Hindlimb muscle (tissue), 1 donor: ENCODE measurements at regions not wholly inside any gene's neighbourhood (a gene's known extent, or its start where the extent isn't known, plus 50 kb on each side); places are given as distances from the start of the nearest gene placed in this dataset.
A peak's percentile ranks its signal among the peaks of the same experiment; 100 is the strongest.
"Not testable (repeated sequence)": the region's sequence is repeated elsewhere in the genome, so short reads cannot be mapped to it uniquely, and the experiment has no call there.

ENCODE experiments used
- DNase-seq: peaks from one replicate; pipeline ENCODE4 v3.0.0-alpha.2; 2013

DNA sequence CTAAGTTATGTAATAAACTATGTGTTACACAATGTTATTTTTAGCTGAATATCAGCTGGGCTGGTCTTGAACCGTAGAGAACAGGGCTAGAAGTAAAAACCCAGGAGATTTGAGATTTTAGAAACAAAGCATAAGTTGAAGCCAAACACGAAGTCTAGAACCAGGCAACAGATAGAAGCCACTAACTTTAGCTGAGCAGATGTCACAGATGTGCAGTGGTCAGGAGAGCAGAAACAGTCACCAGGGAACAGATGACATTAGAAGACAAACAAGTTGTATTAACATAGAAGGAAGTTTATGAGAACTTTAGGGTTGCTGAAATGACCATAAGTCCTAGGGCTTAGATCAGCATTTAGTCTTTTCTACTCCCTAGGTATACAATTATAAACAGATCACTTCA, 731.0 kb downstream of the ZNF385D start:
- DNase-seq = no peak

DNA sequence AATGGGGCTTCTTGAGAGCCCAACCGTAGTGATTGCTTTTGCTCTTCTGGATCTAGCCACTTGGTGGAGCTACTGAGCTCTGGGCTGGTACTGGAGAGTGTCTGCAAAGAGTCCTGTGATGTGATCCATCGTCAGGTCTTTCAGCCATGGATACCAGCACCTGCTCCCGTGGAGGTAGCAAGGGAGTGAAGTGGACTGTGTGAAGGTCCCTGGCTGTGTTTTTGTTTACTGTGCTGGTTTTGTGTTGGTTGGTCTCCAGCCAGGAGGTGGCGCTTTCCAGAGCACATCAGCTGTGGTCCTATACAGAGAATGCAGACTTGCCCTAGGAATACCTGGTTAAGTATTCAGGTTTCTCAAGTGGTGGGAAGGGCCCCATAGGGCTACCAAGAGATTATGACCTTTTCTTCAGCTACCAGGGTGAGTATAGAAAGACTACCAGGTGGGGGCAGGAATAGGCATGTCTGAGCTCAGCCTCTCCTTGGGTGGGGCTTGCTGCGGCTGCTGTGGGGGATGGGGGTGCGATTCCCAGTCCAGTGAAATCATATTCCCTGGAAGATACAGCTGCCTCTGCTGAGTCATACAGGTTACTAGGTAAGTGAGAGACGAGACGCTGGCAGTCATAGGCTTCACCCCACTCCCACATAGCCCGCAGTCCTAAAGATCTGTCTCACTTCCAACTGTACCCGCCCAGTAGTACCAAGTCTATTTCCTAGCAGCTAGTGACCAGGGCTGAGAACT, 733.7 kb downstream of the ZNF385D start:
- DNase-seq = no peak

DNA sequence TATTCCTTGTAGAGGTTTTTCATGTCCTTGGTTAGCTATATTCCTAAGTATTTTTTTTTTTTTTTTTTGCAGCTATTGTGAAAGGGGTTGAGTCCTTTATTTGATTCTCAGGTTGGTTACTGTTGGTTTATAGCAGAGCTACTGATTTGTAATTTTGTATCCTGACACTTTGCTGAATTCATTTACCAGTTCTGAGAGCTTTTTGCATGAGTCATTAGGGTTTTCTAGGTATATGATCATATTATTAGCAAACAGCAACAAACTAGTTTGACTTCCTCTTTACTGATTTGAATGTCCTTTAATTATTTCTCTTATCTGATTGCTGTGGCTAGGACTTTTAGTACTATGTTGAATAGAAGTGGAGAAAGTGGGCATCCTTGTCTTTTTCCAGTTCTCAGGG, 737.4 kb downstream of the ZNF385D start:
- no peak for DNase-seq

DNA sequence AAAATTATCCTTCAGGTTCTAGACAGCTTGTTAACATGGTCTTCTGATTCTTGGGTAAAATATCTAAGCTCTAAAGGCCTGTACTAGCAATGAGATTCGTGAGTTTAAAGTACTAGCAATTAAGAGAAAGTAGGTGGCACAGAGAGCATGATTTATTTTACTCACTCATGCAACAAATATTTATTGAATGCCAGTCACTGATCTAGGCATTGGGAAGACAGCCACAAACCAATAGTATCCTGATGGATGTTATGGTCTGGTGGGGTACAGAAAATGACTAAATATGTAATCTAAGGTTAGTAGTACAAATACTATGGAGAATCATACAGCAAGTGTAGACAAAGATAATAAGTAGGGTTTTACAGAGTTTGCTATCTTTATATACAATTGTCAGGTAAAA, 751.3 kb downstream of the ZNF385D start:
- DNase-seq = no peak

DNA sequence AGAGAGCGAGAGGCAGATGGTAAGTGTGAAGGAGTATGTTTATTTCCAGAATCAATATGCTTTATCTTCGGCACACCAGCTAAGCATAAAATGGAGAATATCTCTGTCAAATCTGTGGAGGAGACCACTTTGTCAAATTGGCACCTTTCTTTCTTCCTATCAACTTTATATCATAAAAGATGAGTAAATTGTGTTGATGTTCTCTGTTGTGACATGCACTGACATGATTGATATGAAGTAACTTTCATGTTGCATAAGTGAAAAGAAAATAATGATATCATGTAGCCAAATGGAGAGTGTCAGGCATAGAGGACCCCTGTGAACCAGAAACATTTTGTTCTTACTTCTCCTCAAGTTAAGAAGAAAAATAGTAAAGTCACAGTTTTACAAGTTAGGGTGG, 753.8 kb downstream of the ZNF385D start:
- no peak for DNase-seq

DNA sequence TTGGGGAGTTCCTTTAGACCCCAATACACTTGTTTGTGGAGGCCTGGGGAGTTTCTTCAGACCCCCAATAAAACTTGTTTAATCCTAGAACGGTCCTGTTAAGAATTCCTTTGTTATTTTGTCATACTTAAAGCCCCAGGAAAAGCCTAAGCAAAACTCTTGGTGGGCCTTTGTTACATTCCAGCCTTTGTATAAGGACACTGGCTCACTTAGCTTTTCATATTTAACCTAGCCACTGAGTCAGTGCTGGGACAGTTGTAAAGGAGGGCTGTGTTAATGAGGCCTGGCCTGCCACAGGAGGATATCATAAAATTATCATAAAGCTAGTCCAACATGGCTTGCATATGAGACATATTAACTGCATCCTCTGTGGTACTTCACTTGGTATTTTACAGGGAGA, 760.1 kb downstream of the ZNF385D start:
- no peak for DNase-seq

DNA sequence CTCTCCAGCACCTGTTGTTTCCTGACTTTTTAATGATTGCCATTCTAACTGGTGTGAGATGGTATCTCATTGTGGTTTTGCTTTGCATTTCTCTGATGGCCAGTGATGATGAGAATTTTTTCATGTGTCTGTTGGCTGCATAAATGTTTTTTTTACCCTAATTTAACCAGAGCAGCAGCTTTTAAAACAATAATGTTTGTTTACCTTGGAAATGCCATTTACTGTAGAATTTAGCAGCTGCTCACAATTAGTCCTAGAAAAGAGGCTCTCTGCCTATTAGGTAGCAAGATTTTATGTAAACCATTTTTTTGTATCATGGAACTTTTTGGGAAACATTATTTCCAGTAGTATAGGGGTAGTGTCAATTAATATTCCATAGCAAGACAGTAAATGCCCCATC, 761.4 kb downstream of the ZNF385D start:
- not testable (repeated sequence) for DNase-seq

DNA sequence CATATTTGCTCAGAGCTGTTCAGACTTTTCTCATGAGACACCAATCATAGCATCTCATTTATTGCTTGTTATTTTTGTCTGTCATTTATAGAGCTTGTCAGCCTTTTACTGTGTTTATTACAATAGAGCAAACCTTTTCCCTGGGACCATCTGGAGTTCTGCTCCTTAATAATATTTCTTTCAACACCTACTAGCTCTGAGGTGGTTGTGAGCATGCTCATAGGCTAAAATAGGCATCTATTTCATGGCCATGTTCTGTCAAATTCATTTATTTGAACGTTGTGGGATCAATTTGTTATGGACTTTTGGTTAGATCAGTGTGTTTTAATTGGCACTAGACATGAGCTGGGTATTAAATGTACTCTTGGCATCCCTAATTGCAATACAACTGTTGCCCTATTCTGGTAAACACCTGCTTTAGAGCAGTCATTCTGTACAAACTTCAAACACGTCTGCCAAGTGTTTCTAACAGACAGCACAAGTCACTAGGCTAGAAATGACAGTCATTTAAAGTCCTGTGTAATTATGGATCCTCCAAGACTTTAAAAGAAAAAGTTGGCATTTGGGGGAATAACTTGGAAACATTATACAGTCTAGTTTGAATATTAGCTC, 766.3 kb downstream of the ZNF385D start:
- DNase-seq = peak; percentile 18

DNA sequence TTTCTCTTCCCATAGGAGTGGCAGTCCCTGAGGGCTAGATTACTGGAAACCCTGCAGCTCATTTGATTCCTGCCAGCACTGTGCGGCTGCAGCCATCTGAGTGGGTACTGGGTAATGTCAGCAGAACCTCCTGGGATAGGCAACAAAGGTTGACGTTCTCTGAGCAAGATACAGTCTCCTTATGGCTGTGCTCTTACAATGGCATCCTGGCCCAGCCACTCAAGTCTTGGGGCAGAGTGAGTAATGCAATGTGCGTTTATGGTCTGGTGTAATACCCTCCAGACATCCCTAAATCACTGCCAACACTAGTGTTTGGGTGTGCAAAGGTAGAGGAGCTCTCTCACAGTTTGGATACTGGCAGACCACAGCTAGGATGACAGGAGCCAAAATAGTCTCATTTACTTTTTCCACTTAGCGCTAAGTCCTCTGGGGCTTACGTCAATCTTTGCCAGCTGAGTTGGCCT, 775.8 kb downstream of the ZNF385D start:
- peak; percentile 21 for DNase-seq

DNA sequence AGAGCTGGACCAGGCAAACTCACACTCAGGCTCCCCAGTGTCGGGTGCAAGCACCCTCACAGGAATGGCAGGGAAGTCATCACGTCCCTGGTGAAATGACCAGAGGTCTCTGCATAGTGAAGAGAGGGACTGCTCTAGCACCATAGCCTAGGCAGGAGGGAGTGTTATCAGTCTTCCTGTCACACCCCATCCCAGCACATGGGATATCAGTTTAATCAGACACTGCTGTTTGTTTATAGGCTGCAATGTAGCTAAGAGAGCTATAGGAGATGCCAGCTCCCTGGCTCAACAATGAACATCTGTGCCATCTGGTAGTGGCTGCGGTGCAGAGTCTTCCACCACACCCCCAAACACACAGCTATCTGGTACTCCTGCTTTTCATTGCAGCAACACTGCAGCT, 776.6 kb downstream of the ZNF385D start:
- DNase-seq = no peak

DNA sequence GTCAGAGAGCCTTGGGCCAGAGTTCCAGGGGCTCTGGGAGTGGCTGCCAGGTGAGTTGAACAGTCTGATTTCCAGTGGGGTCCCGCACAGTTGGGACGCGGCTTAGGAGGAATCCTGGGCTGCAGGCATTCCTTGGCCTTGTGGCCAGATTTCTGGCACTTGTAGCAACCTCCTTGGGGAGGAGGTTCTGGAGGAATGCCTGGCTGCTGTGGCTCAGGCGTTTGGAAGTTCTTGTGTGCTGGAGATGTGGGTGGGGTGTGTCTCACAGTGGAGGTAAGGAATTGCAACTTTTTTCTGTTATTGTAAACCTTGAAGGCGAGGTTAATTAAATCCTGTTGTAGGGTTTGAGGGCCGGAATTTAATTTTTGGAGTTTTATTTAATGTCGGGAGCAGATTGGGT, 780.2 kb downstream of the ZNF385D start:
- not testable (repeated sequence) for DNase-seq

DNA sequence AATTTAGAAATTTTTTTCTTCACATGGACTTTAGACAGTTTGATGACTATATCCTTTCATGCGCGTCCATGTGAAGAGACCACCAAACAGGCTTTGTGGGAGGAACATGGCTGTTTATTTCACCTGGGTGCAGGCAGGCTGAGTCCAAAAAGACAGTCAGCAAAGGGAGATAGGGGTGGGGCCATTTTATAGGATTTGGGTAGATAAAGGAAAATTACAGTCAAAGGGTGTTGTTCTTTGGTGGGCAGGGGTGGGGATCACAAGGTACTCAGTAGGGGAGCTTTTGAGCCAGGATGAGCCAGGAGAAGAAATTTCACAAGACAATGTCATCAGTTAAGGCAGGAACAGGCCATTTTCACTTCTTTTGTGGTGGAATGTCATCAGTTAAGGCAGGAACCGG, 781.5 kb upstream of the SGO1 start:
- DNase-seq = not testable (repeated sequence)

DNA sequence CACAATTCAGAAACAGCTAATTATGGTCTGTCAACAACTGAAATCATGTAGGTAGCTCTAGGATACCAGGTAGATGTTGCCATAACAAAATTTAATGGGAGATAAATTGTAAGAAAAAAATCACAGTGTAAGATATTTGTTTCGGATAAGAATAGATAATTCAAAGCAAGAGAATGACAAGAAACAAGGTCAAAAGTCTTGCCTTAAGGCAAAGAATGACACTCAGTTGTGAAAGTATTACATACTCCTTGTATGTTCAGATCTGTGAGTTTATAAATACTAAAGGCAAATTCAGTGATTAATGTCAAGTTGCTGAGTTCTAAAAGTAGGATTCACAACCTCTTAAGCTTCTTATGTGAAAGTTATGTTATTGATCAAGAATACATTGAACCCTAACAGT, 772.2 kb upstream of the SGO1 start:
- DNase-seq = no peak

DNA sequence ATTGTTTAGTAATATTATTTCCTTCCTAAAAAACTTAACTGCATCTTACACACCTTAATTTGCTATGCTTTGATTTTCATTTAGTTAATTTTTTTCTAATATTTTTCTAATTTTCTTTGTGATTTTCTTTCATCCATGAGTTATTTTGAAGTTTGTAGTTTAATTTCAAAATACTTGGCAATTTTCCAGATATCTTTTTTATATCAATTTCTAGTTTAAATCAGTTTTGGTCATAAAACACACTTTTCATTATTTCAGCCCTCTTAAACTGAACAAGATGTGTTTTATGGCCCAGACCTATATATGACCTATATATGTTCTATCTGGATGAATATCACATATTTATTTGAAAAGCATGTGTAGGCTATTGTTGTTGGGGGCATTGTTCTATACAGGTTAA, 759.9 kb upstream of the SGO1 start:
- DNase-seq = no peak

DNA sequence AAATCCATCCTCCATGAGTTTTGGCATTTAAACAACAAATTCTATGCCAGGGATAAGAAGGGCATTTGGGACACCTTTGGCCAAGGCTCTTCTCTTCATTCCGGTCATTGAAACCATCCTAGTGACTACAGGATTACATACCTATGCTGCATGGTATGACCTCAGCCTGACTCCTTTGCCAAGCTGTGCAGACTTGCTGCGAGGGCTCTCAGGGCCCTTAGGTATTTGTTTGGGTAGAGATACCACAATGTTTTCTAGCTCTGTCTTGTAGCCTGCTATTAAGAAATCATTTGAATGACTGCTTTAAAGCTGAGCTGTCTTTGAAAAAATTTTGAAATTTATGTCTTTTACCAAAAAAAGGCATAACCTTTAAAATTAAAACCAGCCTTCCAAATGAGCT, 749.8 kb upstream of the SGO1 start:
- DNase-seq = no peak

DNA sequence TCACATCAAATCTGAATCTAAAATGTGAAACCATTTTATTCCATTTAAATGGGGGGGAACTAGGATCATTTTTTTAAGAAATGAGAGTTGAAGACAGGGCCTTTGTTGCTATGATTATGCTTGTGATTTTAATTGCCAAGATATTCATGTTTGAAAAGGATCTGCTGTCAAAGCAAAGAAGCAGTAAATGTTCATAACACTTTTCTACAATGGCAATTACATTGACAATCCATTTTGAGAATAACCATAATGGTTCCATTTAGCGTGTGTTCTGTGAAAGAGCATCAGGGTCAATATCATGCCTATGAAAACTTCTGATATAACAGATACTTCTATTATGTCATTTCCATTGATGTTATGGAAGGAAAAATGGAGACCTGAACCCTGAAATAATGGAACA, 745.8 kb upstream of the SGO1 start:
- DNase-seq = no peak

DNA sequence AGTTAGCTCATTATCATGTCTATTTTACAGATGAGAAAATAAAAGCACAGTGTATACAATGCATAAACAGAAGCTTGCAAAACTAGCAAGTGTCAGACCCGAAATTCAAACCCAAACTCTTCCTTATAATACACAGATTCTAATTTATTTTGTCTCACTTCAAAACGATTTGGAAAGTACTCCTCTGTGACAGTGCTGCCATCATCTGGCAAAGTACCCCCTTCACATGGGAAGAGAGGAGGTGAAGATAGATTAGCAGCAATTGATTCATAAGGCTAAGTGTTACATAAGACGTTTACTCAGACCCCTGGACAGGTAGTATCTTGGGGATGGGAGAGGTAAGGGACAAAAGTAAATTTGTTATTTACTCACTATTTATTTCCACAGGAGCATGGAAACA, 744.0 kb upstream of the SGO1 start:
- no peak for DNase-seq

DNA sequence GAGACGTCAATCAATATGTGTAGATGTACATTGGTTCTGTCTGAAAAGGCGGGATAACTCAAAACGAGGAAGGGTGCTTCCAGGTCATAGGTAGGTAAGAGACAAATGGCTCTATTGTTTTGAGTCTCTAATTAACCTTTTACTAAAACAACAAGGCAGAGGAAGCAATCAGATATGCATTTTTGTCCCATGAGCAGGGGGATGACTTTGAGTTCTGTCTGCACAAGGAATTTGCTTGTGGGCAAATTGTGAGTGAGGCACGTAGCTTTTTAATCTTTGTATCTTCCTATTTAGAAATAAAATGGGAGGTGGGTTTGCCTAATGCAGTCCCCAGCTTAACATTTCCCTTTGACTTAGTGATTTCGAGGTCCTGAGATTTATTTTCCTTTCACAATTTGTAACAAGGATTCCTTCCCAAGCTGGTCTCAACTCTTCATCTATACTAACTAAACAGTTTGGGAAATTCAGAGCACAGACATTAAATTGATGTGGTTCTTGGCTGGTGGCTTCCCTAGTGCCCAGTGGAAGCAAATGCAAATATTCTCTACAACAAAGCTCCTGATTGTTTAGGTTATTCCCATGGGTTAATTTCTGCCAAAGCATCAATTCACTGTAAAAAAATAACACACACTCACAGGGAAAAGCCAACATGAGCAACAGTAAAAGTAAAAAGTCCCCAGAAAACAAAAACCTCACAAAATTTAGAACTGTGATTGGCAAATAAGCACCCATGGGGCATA, 738.8 kb upstream of the SGO1 start:
- no peak for DNase-seq

DNA sequence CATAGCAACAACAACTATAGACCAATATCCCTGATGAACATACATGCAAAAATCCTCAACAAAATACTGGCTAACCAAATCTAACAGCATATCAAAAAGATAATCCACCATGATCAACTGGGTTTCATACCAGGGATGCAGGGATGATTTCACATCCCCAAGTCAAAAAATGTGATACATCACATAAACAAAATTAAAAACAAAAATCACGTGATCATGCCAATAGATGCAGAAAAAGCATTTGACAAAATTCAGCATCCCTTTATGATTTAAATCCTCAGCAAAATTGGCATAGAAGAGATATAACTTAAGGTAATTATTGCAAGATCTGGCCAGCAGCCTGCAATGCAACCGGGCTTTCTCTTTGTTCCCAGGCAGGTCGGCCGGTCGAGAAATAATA, 735.1 kb upstream of the SGO1 start:
- DNase-seq = not testable (repeated sequence)

DNA sequence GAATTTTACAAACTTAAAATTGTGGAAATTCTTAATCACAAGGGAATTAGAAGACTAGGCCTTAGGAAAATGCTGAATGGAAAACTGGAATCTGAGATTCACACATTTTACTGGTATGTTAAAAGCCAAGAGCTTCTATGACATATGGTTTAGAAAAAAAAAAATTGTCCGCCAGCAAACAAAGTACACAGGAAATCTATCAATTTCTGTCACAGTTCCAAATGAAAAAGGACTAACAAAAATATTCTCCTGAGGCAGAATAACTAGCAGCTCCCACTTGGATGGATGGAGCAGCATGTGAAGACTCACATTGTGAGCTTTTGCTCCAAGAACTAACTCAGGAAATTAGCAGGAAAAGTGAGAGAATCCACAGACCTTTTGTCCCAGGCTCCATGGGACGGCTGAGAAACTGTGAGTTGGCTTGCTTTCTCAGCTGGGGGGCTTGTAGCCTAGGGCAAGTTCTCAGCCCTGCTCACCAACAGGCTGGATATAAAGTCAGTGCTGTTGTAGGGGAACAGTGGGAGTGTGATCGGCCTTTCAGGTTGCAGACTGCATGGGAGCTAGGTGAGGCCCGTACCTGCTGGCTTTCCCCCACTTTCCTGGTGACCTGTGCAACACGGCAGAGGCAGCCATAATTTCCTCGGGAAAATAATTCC, 731.1 kb upstream of the SGO1 start:
- peak; percentile 30 for DNase-seq

DNA sequence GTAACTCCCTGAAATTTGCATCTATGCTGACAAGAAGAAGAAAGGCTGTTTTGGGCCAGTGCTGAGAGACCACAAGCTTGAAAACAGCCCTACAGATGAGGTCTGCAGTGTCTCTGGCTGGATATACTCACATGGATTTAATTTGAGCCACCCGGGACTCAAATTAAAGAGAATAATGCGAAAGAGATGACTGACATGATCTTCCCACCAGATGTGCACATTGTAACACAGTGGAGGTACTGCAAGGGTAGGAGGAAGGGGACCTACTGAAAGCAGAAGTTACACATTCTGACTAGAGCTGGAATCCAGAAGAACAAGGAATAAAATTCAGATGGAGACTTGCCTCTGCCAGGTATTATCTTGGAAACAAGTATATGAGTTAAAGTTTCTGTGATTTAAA, 728.3 kb upstream of the SGO1 start:
- peak; percentile 82 for DNase-seq

DNA sequence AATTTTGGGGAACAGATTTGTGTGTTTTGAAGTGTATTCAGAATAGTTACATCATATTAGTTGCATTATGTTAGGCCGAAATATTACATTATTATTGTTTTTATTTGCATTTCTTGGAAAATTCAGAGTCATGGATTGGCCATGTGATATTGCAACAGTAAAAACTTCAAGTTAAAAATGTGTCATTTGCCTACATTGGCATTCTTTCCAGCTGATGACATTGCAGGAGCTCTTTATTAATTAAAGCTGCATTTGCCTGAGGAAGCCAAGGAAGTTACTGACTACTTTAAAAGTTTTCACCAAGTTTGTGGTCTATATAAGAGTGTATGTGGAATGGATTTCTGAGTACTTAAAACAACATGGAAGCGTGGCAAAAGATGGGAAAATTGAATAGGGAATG, 726.4 kb upstream of the SGO1 start:
- no peak for DNase-seq

DNA sequence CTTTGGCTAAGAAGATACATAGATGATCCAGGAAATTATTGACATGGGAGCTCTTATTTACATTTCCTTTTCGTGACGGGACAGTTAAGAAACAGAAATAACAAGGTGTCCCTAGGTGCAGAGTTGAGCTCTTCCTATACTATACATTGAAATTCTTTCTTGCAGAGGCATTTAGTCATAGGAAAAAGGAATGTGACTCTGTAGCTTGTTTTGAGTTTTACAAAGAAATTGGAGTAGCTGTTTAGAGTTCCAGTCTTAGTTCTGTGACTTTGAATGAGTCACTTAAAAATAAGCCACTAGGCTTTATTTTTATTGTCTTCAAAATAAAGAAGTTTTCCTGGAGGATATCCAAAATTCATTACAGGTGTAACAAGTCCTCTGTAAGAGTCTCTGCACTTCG, 723.5 kb upstream of the SGO1 start:
- DNase-seq = no peak
